Activated naive CD4-positive, alpha-beta T cell treated with anti-CD3 and anti-CD28 coated beads, Interleukin-2, amount 10 ng/mL, durations not matched to agents 7 days and 5 days (primary cell): ENCODE measurements at regions not wholly inside any gene's neighbourhood (a gene's known extent, or its start where the extent isn't known, plus 50 kb on each side); places are given as distances from the start of the nearest gene placed in this dataset.

ENCODE experiments used
- CTCF ChIA-PET: fragments of 350-600 bp; sonication (Branson Sonifier 250); formaldehyde crosslinking; loops from one replicate; lab custom pipeline; 2021; ENCODE audit warnings: antibody characterized with exemption; lab: Charles Lee
- DNase-seq: peaks from one replicate; pipeline ENCODE4 v3.0.0-alpha.2; 2020
- H3K27ac Mint-ChIP-seq: one replicate; pipeline ENCODE4 v1.8.0; 2021; ENCODE audit warnings: mild to moderate bottlenecking, moderate library complexity, mixed read lengths
- H3K27me3 Mint-ChIP-seq: one replicate; pipeline ENCODE4 v1.8.0; 2021; ENCODE audit warnings: mild to moderate bottlenecking, mixed read lengths
- H3K36me3 Mint-ChIP-seq: one replicate; pipeline ENCODE4 v1.8.0; 2021; ENCODE audit warnings: mixed read lengths
- H3K4me1 Mint-ChIP-seq: one replicate; pipeline ENCODE4 v1.8.0; 2021; ENCODE audit warnings: mixed read lengths
- H3K4me3 Mint-ChIP-seq: one replicate; pipeline ENCODE4 v1.8.0; 2021; ENCODE audit warnings: mild to moderate bottlenecking, moderate library complexity, mixed read lengths
- H3K9me3 Mint-ChIP-seq: one replicate; pipeline ENCODE4 v1.8.0; 2021; ENCODE audit warnings: mixed read lengths

GRCh38 chr16:31695667-31696066 is 168.0 kb downstream of the AHSP start:
- Mint-ChIP-seq H3K4me3 (no peak overlapping the region), H3K36me3 (no peaks in the 10 kb centered on the region), H3K4me1 (peaks cover 9% of the 10 kb centered on the region), H3K27me3 (peaks cover 16% of the 10 kb centered on the region), H3K9me3 (peaks cover 12% of the 10 kb centered on the region), H3K27ac (no peak overlapping the region)
- DNase-seq = peak; percentile 79
- CTCF ChIA-PET = interaction anchor here (1.1 to 2.1 kb wide), 3 partner anchors 187 to 313 kb away, joined by 3 to 29 read pairs (median 4); partner anchors contain the start of genes ARMC5 and RUSF1

GRCh38 chr16:31696968-31697743 is 169.5 kb downstream of the AHSP start:
- peaks cover 16% of the 10 kb centered on the region for H3K27me3 Mint-ChIP-seq
- H3K4me1 Mint-ChIP-seq = peaks cover 22% of the 10 kb centered on the region
- peaks cover 11% of the 10 kb centered on the region for H3K36me3 Mint-ChIP-seq
- no peak for DNase-seq
- H3K4me3 Mint-ChIP-seq = no peak overlapping the region
- H3K9me3 Mint-ChIP-seq = peaks cover 4% of the 10 kb centered on the region
- H3K27ac Mint-ChIP-seq = no peak overlapping the region
- CTCF ChIA-PET = interaction anchor here (0.8 to 2.1 kb wide), 4 partner anchors 17 to 239 kb away, joined by 3 to 29 read pairs (median 4); partner anchors contain the start of genes ARMC5 and RUSF1

- Mint-ChIP-seq H3K9me3 (peaks cover 4% of the 10 kb centered on the region), H3K27me3 (peaks cover 16% of the 10 kb centered on the region), H3K27ac (no peak overlapping the region), H3K4me3 (no peak overlapping the region), H3K4me1 (peaks cover 28% of the 10 kb centered on the region), H3K36me3 (peaks cover 16% of the 10 kb centered on the region)
- DNase-seq = no peak
- CTCF ChIA-PET = interaction anchor here (1.2 to 1.6 kb wide), 2 partner anchors 171 to 239 kb away, joined by 4 to 6 read pairs; partner anchors contain the start of gene ARMC5
These were observed 170.0 kb downstream of the AHSP start for GRCh38 chr16:31697744-31698125.

- H3K36me3 Mint-ChIP-seq = peaks cover 26% of the 10 kb centered on the region
- CTCF ChIA-PET = interaction anchor here (1.3 to 1.6 kb wide), 2 partner anchors 170 to 243 kb away, joined by 6 read pairs; no protein-coding TSS in a partner anchor
- H3K4me1 Mint-ChIP-seq = peaks cover 30% of the 10 kb centered on the region
- DNase-seq = no peak
- peaks cover 16% of the 10 kb centered on the region for H3K27me3 Mint-ChIP-seq
- no peak overlapping the region for H3K27ac Mint-ChIP-seq
- no peak overlapping the region for H3K4me3 Mint-ChIP-seq
- H3K9me3 Mint-ChIP-seq = peaks cover 2% of the 10 kb centered on the region
These were observed 171.2 kb downstream of the AHSP start for GRCh38 chr16:31698901-31699300.

- Mint-ChIP-seq H3K27ac (no peak overlapping the region), H3K36me3 (peaks cover 31% of the 10 kb centered on the region), H3K27me3 (peaks cover 16% of the 10 kb centered on the region), H3K9me3 (peaks cover 2% of the 10 kb centered on the region), H3K4me1 (peaks cover 30% of the 10 kb centered on the region), H3K4me3 (peak overlapping the region; percentile 44)
- CTCF ChIA-PET = interaction anchor here (1.3 to 1.6 kb wide), 2 partner anchors 169 to 244 kb away, joined by 6 read pairs; no protein-coding TSS in a partner anchor
- no peak for DNase-seq
These were observed 171.9 kb downstream of the AHSP start for GRCh38 chr16:31699601-31700000.

GRCh38 chr16:31700200-31700529 is 172.5 kb downstream of the AHSP start:
- H3K9me3 Mint-ChIP-seq = peaks cover 2% of the 10 kb centered on the region
- CTCF ChIA-PET = no interaction called here
- peaks cover 16% of the 10 kb centered on the region for H3K27me3 Mint-ChIP-seq
- peak overlapping the region; percentile 85 for H3K4me3 Mint-ChIP-seq
- peak overlapping the region; percentile 66 for H3K27ac Mint-ChIP-seq
- H3K36me3 Mint-ChIP-seq = peaks cover 36% of the 10 kb centered on the region
- DNase-seq = no peak
- H3K4me1 Mint-ChIP-seq = peaks cover 30% of the 10 kb centered on the region

GRCh38 chr16:31700530-31701388 is 172.8 kb upstream of the ZNF267 start:
- H3K9me3 Mint-ChIP-seq = peaks cover 2% of the 10 kb centered on the region
- DNase-seq = peak; percentile 88
- peaks cover 30% of the 10 kb centered on the region for H3K4me1 Mint-ChIP-seq
- H3K36me3 Mint-ChIP-seq = peaks cover 37% of the 10 kb centered on the region
- CTCF ChIA-PET = no interaction called here
- H3K27ac Mint-ChIP-seq = peak overlapping the region; percentile 83
- H3K27me3 Mint-ChIP-seq = peaks cover 16% of the 10 kb centered on the region
- H3K4me3 Mint-ChIP-seq = peak overlapping the region; percentile 85

- no peak for DNase-seq
- Mint-ChIP-seq H3K4me3 (peak overlapping the region; percentile 85), H3K27me3 (peaks cover 16% of the 10 kb centered on the region), H3K27ac (no peak overlapping the region), H3K4me1 (peaks cover 29% of the 10 kb centered on the region), H3K36me3 (peaks cover 42% of the 10 kb centered on the region), H3K9me3 (peaks cover 2% of the 10 kb centered on the region)
- CTCF ChIA-PET = interaction anchor here (1.2 kb wide), 2 partner anchors 9 to 13 kb away, joined by 3 to 4 read pairs; no protein-coding TSS in a partner anchor
These were observed 171.9 kb upstream of the ZNF267 start for GRCh38 chr16:31701734-31702133.

- H3K27ac Mint-ChIP-seq = peak overlapping the region; percentile 62
- H3K27me3 Mint-ChIP-seq = peaks cover 8% of the 10 kb centered on the region
- H3K9me3 Mint-ChIP-seq = no peaks in the 10 kb centered on the region
- H3K4me1 Mint-ChIP-seq = peaks cover 31% of the 10 kb centered on the region
- CTCF ChIA-PET = interaction anchor here (1.1 to 1.2 kb wide), 2 partner anchors 10 to 12 kb away, joined by 3 to 4 read pairs; a partner anchor contains a TSS
- H3K36me3 Mint-ChIP-seq = peaks cover 49% of the 10 kb centered on the region
- H3K4me3 Mint-ChIP-seq = no peak overlapping the region
- no peak for DNase-seq
These were observed 170.8 kb upstream of the ZNF267 start for GRCh38 chr16:31702796-31703195.

- H3K4me1 Mint-ChIP-seq = peaks cover 38% of the 10 kb centered on the region
These were observed 170.0 kb upstream of the ZNF267 start for GRCh38 chr16:31703526-31704128.

GRCh38 chr16:31704138-31704537 is 169.5 kb upstream of the ZNF267 start:
- CTCF ChIA-PET = interaction anchor here (0.9 kb wide), 1 partner anchor 9 kb away, joined by 3 read pairs; a partner anchor contains a TSS
- H3K4me1 Mint-ChIP-seq = peaks cover 38% of the 10 kb centered on the region
- H3K27me3 Mint-ChIP-seq = peaks cover 4% of the 10 kb centered on the region
- DNase-seq = no peak
- H3K27ac Mint-ChIP-seq = no peak overlapping the region
- H3K36me3 Mint-ChIP-seq = peaks cover 59% of the 10 kb centered on the region
- H3K4me3 Mint-ChIP-seq = no peak overlapping the region
- H3K9me3 Mint-ChIP-seq = no peaks in the 10 kb centered on the region

More at GRCh38 chr16:31703526-31704128, 170.0 kb upstream of the ZNF267 start:
- no peak overlapping the region for H3K27ac Mint-ChIP-seq
- no peak for DNase-seq
- H3K27me3 Mint-ChIP-seq = peaks cover 4% of the 10 kb centered on the region
- no peaks in the 10 kb centered on the region for H3K9me3 Mint-ChIP-seq
- CTCF ChIA-PET = interaction anchor here (1.1 kb wide), 1 partner anchor 9 kb away, joined by 4 read pairs; a partner anchor contains a TSS
- peaks cover 54% of the 10 kb centered on the region for H3K36me3 Mint-ChIP-seq
- H3K4me3 Mint-ChIP-seq = no peak overlapping the region

GRCh38 chr16:31705371-31705770 is 168.2 kb upstream of the ZNF267 start:
- no peak for DNase-seq
- H3K4me1 Mint-ChIP-seq = peaks cover 33% of the 10 kb centered on the region

GRCh38 chr16:31706318-31706717 is 167.3 kb upstream of the ZNF267 start:
- no peak overlapping the region for H3K4me3 Mint-ChIP-seq
- no peak overlapping the region for H3K27ac Mint-ChIP-seq
- CTCF ChIA-PET = no interaction called here
- H3K36me3 Mint-ChIP-seq = peaks cover 61% of the 10 kb centered on the region
- H3K27me3 Mint-ChIP-seq = no peaks in the 10 kb centered on the region
- H3K4me1 Mint-ChIP-seq = peaks cover 28% of the 10 kb centered on the region
- no peak for DNase-seq
- no peaks in the 10 kb centered on the region for H3K9me3 Mint-ChIP-seq

More at GRCh38 chr16:31705371-31705770, 168.2 kb upstream of the ZNF267 start:
- Mint-ChIP-seq H3K27ac (no peak overlapping the region), H3K36me3 (peaks cover 65% of the 10 kb centered on the region), H3K4me3 (no peak overlapping the region), H3K9me3 (no peaks in the 10 kb centered on the region), H3K27me3 (no peaks in the 10 kb centered on the region)
- CTCF ChIA-PET = no interaction called here
